GM23338 (cell line): ENCODE measurements at regions not wholly inside any gene's neighbourhood (a gene's known extent, or its start where the extent isn't known, plus 50 kb on each side); places are given as distances from the start of the nearest gene placed in this dataset.

Source experiments
- ATAC-seq: fragments of 200-7000 bp; cut with Tn5 transposase; 3 replicates; pipeline ENCODE4 v1.9.1; 2020
- DNase-seq: peaks from one replicate; pipeline ENCODE4 v3.0.0-alpha.2; 2015; ENCODE audit warnings: low spot score
- H2AFZ ChIP-seq: fragments of 200-600 bp; sonication (generic); 2 replicates; pipeline ENCODE4 v1.8.0; 2016; ENCODE audit warnings: antibody characterized with exemption, mild to moderate bottlenecking, moderate library complexity
- H3F3A ChIP-seq: fragments of 200-600 bp; sonication (generic); replicated peaks from 2 replicates; pipeline ENCODE4 v1.8.0; 2017; ENCODE audit warnings: antibody characterized with exemption, mixed run types, low read depth
- H3K27ac ChIP-seq: fragments of 200-600 bp; sonication (generic); 2 replicates; pipeline ENCODE4 v1.6.1; 2016; ENCODE audit warnings: low read depth
- H3K27me3 ChIP-seq: fragments of 200-600 bp; sonication (generic); 2 replicates; pipeline ENCODE4 v1.8.0; 2016; ENCODE audit warnings: mild to moderate bottlenecking, mixed run types, moderate library complexity; ENCODE audit not compliant: insufficient read depth
- H3K36me3 ChIP-seq: fragments of 200-600 bp; sonication (generic); 2 replicates; pipeline ENCODE4 v1.8.0; 2016; ENCODE audit warnings: mild to moderate bottlenecking; ENCODE audit not compliant: insufficient read depth
- H3K4me1 ChIP-seq: fragments of 200-600 bp; sonication (generic); 2 replicates; pipeline ENCODE4 v1.8.0; 2016; ENCODE audit warnings: mild to moderate bottlenecking, moderate library complexity; ENCODE audit not compliant: insufficient read depth
- H3K4me2 ChIP-seq: fragments of 200-600 bp; sonication (generic); 2 replicates; pipeline ENCODE4 v1.7.1; 2017; ENCODE audit warnings: mixed run types
- H3K4me3 ChIP-seq: fragments of 200-600 bp; sonication (generic); 2 replicates; pipeline ENCODE4 v1.6.1; 2016; ENCODE audit warnings: mixed run types
- H3K79me2 ChIP-seq: fragments of 200-600 bp; sonication (generic); replicated peaks from 2 replicates; pipeline ENCODE4 v1.8.0; 2017; ENCODE audit warnings: mild to moderate bottlenecking; ENCODE audit not compliant: insufficient read depth
- H3K9me2 ChIP-seq: fragments of 200-600 bp; sonication (generic); 2 replicates; pipeline ENCODE4 v1.8.0; 2017; ENCODE audit not compliant: insufficient read depth
- H4K20me1 ChIP-seq: fragments of 200-600 bp; sonication (generic); replicated peaks from 2 replicates; pipeline ENCODE4 v1.8.0; 2017; ENCODE audit warnings: mild to moderate bottlenecking; ENCODE audit not compliant: insufficient read depth
- H3K27ac Mint-ChIP-seq: 2 replicates; pipeline ENCODE4 v1.8.0; 2020; ENCODE audit warnings: inconsistent platforms, mild to moderate bottlenecking, moderate library complexity, mixed read lengths
- H3K27me3 Mint-ChIP-seq: 3 replicates; pipeline ENCODE4 v1.8.0; 2022; ENCODE audit warnings: low read depth, mild to moderate bottlenecking, moderate library complexity, mixed read lengths, inconsistent platforms; ENCODE audit not compliant: insufficient read depth, poor library complexity
- H3K36me3 Mint-ChIP-seq: 3 replicates; pipeline ENCODE4 v1.8.0; 2021; ENCODE audit warnings: low read depth, mild to moderate bottlenecking, inconsistent platforms, moderate library complexity, mixed read lengths
- H3K4me1 Mint-ChIP-seq: 3 replicates; pipeline ENCODE4 v1.8.0; 2020; ENCODE audit warnings: mild to moderate bottlenecking, inconsistent platforms, mixed read lengths
- H3K4me3 Mint-ChIP-seq: 3 replicates; pipeline ENCODE4 v1.8.0; 2021; ENCODE audit warnings: moderate library complexity, mild to moderate bottlenecking, inconsistent platforms, mixed read lengths
- H3K9me3 Mint-ChIP-seq: 3 replicates; pipeline ENCODE4 v1.8.0; 2020; ENCODE audit warnings: moderate library complexity, mild to moderate bottlenecking, inconsistent platforms, mixed read lengths
- EZH2 ChIP-seq: fragments of 200-600 bp; sonication (generic); IDR thresholded peaks from one replicate; pipeline ENCODE4 v1.8.0; 2017; ENCODE audit warnings: antibody characterized with exemption, mild to moderate bottlenecking, low read depth; ENCODE audit not compliant: unreplicated experiment
- EZH2phosphoT487 ChIP-seq: fragments of 200-600 bp; sonication (generic); IDR thresholded peaks from one replicate; pipeline ENCODE4 v1.8.1; 2018; ENCODE audit warnings: antibody characterized with exemption; ENCODE audit not compliant: unreplicated experiment
- JUNB ChIP-seq: IDR thresholded peaks from one replicate; pipeline ENCODE4 v1.6.1; 2016; ENCODE audit warnings: antibody characterized with exemption; ENCODE audit not compliant: unreplicated experiment
- NANOG ChIP-seq: IDR thresholded peaks from 2 replicates; pipeline ENCODE4 v1.6.1; 2016; ENCODE audit warnings: antibody characterized with exemption, borderline replicate concordance
- POLR2AphosphoS5 ChIP-seq: IDR thresholded peaks from 2 replicates; pipeline ENCODE4 v1.6.1; 2016; ENCODE audit warnings: antibody characterized with exemption, low read depth
- ZNF114 ChIP-seq: fragments of 250-450 bp; sonication (Bioruptor Pico); IDR thresholded peaks from 2 replicates; pipeline ENCODE4 v1.5.0; 2020; ENCODE audit warnings: mild to moderate bottlenecking, moderate library complexity
- ZNF331 ChIP-seq: fragments of 250-450 bp; sonication (Bioruptor Pico); IDR thresholded peaks from 2 replicates; pipeline ENCODE4 v1.5.0; 2020; ENCODE audit warnings: low read depth, mild to moderate bottlenecking, moderate library complexity
- TF ChIP-seq, protein P1 (sequence below): IDR thresholded peaks from 2 replicates; pipeline ENCODE4 v1.6.1; 2016; ENCODE audit warnings: antibody characterized with exemption
- TF ChIP-seq, protein P2 (sequence below), 2 experiments: fragments of 200-600 bp in 1 of 2; sonication (generic) in 1 of 2; conservative IDR thresholded peaks; 2 replicates each; pipeline versions ENCODE4 v1.5.1 to v1.6.1; 2016 to 2017; ENCODE audit warnings: antibody characterized with exemption in 2 of 2, low read depth in 2 of 2, mild to moderate bottlenecking in 2 of 2, moderate library complexity in 1 of 2
- TF ChIP-seq, protein P3 (sequence below): fragments of 250-450 bp; sonication (Bioruptor Pico); IDR thresholded peaks from 2 replicates; pipeline ENCODE4 v1.5.0; 2020; ENCODE audit warnings: mild to moderate bottlenecking, moderate library complexity
- TF ChIP-seq, protein P4 (sequence below): IDR thresholded peaks from one replicate; pipeline ENCODE4 v1.6.1; 2018; ENCODE audit warnings: antibody characterized with exemption; ENCODE audit not compliant: unreplicated experiment

DNA sequence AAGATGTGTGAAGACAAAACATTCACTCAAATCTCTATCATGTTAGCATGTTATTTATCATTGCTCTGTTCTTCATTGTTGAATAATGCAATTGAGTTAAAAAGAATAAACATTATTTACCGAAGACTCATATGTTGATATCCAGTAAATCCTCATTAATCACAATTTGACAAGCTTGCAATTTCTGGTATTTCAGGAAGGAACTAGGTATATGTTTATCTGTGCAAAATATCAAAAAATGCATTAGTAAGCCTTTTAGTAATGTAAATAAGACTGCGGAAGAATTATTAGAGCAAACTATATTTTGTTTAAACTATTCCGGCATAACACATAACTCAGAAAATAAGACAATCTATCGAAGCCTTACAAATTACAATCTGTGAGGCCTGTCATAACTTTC lies 222.7 kb upstream of the NOVA1 start:
- no peak for TF ChIP-seq ZNF331
- Histone ChIP-seq H4K20me1 (no peaks in the 10 kb centered on the region), H3K4me2 (no peak overlapping the region), H3K4me3 (no peak overlapping the region), H2AFZ (no peak overlapping the region), H3K36me3 (no peaks in the 10 kb centered on the region), H3K79me2 (no peaks in the 10 kb centered on the region), H3K9me2 (no peaks in the 10 kb centered on the region), H3F3A (no peaks in the 10 kb centered on the region), H3K4me1 (no peaks in the 10 kb centered on the region), H3K27me3 (no peaks in the 10 kb centered on the region), H3K27ac (no peak overlapping the region)
- Mint-ChIP-seq H3K9me3 (no peaks in the 10 kb centered on the region), H3K4me1 (no peaks in the 10 kb centered on the region), H3K27ac (no peak overlapping the region), H3K36me3 (no peaks in the 10 kb centered on the region), H3K27me3 (no peaks in the 10 kb centered on the region), H3K4me3 (no peak overlapping the region)
- ATAC-seq = no peak
- DNase-seq = no peak

DNA sequence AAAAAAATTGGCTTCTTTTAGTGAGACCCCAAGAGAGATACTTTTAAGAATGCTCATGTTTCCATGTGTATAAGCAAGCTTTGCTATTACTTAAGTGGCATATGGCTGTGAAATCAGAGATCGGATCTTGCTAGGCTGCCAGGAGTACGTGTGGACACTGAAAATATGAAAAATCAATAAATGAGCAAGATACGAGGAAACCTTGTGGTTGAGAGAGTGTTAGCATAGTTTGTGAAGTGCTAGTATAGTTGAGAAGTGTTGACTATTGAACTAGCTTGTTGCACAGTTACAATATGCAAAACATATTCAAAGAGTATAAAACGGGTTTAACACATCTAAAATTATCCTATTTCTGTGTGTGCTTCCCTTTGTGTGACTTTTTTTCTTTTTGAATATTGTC lies 230.9 kb upstream of the NOVA1 start:
- no peak overlapping the region for H2AFZ ChIP-seq
- H3K4me3 ChIP-seq = no peak overlapping the region
- H3K27me3 ChIP-seq = no peaks in the 10 kb centered on the region
- no peaks in the 10 kb centered on the region for H3F3A ChIP-seq
- no peaks in the 10 kb centered on the region for H3K27me3 Mint-ChIP-seq
- H3K4me1 Mint-ChIP-seq = no peaks in the 10 kb centered on the region
- no peaks in the 10 kb centered on the region for H3K36me3 Mint-ChIP-seq
- no peaks in the 10 kb centered on the region for H3K79me2 ChIP-seq
- no peaks in the 10 kb centered on the region for H3K9me2 ChIP-seq
- H3K4me1 ChIP-seq = no peaks in the 10 kb centered on the region
- no peaks in the 10 kb centered on the region for H4K20me1 ChIP-seq
- no peak overlapping the region for H3K27ac Mint-ChIP-seq
- H3K36me3 ChIP-seq = no peaks in the 10 kb centered on the region
- H3K4me3 Mint-ChIP-seq = no peak overlapping the region
- no peaks in the 10 kb centered on the region for H3K9me3 Mint-ChIP-seq
- DNase-seq = no peak
- ATAC-seq = no peak
- no peak overlapping the region for H3K27ac ChIP-seq
- H3K4me2 ChIP-seq = no peak overlapping the region
- TF ChIP-seq, protein P1, sequence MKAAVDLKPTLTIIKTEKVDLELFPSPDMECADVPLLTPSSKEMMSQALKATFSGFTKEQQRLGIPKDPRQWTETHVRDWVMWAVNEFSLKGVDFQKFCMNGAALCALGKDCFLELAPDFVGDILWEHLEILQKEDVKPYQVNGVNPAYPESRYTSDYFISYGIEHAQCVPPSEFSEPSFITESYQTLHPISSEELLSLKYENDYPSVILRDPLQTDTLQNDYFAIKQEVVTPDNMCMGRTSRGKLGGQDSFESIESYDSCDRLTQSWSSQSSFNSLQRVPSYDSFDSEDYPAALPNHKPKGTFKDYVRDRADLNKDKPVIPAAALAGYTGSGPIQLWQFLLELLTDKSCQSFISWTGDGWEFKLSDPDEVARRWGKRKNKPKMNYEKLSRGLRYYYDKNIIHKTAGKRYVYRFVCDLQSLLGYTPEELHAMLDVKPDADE = no peak
- TF ChIP-seq, protein P2, sequence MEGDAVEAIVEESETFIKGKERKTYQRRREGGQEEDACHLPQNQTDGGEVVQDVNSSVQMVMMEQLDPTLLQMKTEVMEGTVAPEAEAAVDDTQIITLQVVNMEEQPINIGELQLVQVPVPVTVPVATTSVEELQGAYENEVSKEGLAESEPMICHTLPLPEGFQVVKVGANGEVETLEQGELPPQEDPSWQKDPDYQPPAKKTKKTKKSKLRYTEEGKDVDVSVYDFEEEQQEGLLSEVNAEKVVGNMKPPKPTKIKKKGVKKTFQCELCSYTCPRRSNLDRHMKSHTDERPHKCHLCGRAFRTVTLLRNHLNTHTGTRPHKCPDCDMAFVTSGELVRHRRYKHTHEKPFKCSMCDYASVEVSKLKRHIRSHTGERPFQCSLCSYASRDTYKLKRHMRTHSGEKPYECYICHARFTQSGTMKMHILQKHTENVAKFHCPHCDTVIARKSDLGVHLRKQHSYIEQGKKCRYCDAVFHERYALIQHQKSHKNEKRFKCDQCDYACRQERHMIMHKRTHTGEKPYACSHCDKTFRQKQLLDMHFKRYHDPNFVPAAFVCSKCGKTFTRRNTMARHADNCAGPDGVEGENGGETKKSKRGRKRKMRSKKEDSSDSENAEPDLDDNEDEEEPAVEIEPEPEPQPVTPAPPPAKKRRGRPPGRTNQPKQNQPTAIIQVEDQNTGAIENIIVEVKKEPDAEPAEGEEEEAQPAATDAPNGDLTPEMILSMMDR (conservative IDR thresholded peaks at IDR 0.05; ENCODE audit: low read depth in 2 of 2) = no peak
- TF ChIP-seq JUNB (no peak), ZNF331 (no peak), EZH2phosphoT487 (no peak), NANOG (no peak), ZNF114 (no peak), POLR2AphosphoS5 (no peak), EZH2 (no peak)
- TF ChIP-seq, protein P3, sequence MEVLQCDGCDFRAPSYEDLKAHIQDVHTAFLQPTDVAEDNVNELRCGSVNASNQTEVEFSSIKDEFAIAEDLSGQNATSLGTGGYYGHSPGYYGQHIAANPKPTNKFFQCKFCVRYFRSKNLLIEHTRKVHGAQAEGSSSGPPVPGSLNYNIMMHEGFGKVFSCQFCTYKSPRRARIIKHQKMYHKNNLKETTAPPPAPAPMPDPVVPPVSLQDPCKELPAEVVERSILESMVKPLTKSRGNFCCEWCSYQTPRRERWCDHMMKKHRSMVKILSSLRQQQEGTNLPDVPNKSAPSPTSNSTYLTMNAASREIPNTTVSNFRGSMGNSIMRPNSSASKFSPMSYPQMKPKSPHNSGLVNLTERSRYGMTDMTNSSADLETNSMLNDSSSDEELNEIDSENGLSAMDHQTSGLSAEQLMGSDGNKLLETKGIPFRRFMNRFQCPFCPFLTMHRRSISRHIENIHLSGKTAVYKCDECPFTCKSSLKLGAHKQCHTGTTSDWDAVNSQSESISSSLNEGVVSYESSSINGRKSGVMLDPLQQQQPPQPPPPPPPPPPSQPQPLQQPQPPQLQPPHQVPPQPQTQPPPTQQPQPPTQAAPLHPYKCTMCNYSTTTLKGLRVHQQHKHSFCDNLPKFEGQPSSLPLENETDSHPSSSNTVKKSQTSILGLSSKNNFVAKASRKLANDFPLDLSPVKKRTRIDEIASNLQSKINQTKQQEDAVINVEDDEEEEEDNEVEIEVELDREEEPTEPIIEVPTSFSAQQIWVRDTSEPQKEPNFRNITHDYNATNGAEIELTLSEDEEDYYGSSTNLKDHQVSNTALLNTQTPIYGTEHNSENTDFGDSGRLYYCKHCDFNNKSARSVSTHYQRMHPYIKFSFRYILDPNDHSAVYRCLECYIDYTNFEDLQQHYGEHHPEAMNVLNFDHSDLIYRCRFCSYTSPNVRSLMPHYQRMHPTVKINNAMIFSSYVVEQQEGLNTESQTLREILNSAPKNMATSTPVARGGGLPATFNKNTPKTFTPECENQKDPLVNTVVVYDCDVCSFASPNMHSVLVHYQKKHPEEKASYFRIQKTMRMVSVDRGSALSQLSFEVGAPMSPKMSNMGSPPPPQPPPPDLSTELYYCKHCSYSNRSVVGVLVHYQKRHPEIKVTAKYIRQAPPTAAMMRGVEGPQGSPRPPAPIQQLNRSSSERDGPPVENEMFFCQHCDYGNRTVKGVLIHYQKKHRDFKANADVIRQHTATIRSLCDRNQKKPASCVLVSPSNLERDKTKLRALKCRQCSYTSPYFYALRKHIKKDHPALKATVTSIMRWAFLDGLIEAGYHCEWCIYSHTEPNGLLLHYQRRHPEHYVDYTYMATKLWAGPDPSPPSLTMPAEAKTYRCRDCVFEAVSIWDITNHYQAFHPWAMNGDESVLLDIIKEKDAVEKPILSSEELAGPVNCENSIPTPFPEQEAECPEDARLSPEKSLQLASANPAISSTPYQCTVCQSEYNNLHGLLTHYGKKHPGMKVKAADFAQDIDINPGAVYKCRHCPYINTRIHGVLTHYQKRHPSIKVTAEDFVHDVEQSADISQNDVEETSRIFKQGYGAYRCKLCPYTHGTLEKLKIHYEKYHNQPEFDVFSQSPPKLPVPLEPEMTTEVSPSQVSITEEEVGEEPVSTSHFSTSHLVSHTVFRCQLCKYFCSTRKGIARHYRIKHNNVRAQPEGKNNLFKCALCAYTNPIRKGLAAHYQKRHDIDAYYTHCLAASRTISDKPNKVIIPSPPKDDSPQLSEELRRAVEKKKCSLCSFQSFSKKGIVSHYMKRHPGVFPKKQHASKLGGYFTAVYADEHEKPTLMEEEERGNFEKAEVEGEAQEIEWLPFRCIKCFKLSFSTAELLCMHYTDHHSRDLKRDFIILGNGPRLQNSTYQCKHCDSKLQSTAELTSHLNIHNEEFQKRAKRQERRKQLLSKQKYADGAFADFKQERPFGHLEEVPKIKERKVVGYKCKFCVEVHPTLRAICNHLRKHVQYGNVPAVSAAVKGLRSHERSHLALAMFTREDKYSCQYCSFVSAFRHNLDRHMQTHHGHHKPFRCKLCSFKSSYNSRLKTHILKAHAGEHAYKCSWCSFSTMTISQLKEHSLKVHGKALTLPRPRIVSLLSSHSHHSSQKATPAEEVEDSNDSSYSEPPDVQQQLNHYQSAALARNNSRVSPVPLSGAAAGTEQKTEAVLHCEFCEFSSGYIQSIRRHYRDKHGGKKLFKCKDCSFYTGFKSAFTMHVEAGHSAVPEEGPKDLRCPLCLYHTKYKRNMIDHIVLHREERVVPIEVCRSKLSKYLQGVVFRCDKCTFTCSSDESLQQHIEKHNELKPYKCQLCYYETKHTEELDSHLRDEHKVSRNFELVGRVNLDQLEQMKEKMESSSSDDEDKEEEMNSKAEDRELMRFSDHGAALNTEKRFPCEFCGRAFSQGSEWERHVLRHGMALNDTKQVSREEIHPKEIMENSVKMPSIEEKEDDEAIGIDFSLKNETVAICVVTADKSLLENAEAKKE (CRISPR knock-in tag) = no peak
- TF ChIP-seq, protein P4, sequence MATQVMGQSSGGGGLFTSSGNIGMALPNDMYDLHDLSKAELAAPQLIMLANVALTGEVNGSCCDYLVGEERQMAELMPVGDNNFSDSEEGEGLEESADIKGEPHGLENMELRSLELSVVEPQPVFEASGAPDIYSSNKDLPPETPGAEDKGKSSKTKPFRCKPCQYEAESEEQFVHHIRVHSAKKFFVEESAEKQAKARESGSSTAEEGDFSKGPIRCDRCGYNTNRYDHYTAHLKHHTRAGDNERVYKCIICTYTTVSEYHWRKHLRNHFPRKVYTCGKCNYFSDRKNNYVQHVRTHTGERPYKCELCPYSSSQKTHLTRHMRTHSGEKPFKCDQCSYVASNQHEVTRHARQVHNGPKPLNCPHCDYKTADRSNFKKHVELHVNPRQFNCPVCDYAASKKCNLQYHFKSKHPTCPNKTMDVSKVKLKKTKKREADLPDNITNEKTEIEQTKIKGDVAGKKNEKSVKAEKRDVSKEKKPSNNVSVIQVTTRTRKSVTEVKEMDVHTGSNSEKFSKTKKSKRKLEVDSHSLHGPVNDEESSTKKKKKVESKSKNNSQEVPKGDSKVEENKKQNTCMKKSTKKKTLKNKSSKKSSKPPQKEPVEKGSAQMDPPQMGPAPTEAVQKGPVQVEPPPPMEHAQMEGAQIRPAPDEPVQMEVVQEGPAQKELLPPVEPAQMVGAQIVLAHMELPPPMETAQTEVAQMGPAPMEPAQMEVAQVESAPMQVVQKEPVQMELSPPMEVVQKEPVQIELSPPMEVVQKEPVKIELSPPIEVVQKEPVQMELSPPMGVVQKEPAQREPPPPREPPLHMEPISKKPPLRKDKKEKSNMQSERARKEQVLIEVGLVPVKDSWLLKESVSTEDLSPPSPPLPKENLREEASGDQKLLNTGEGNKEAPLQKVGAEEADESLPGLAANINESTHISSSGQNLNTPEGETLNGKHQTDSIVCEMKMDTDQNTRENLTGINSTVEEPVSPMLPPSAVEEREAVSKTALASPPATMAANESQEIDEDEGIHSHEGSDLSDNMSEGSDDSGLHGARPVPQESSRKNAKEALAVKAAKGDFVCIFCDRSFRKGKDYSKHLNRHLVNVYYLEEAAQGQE = no peak
